Activated CD8-positive, alpha-beta T cell treated with anti-CD3 and anti-CD28 coated beads for 36 hours (primary cell): ENCODE measurements at regions not wholly inside any gene's neighbourhood (a gene's known extent, or its start where the extent isn't known, plus 50 kb on each side); places are given as distances from the start of the nearest gene placed in this dataset.

ENCODE experiments used
- ATAC-seq: fragments of 200-7000 bp; cut with Tn5 transposase; one replicate; pipeline ENCODE4 v1.10.0; 2021; ENCODE audit warnings: mild to moderate bottlenecking, moderate library complexity
- CTCF ChIA-PET: fragments of 350-600 bp; sonication (Branson Sonifier 250); formaldehyde crosslinking; loops from one replicate; lab custom pipeline; 2021; ENCODE audit warnings: antibody characterized with exemption; lab: Charles Lee
- POLR2A ChIA-PET: fragments of 350-600 bp; sonication (Branson Sonifier 250); formaldehyde crosslinking; loops from one replicate; lab custom pipeline; 2021; ENCODE audit warnings: antibody characterized with exemption; lab: Charles Lee
- DNase-seq: peaks from one replicate; pipeline ENCODE4 v3.0.0-alpha.2; 2020
- H3K27ac Mint-ChIP-seq: one replicate; pipeline ENCODE4 v1.8.0; 2021; ENCODE audit warnings: mild to moderate bottlenecking, mixed read lengths
- H3K27me3 Mint-ChIP-seq: one replicate; pipeline ENCODE4 v1.8.0; 2021; ENCODE audit warnings: mixed read lengths
- H3K36me3 Mint-ChIP-seq: one replicate; pipeline ENCODE4 v1.8.0; 2021; ENCODE audit warnings: low read depth, mixed read lengths
- H3K4me1 Mint-ChIP-seq: one replicate; pipeline ENCODE4 v1.8.0; 2021; ENCODE audit warnings: low read depth, mixed read lengths
- H3K4me3 Mint-ChIP-seq: one replicate; pipeline ENCODE4 v1.8.0; 2021; ENCODE audit warnings: mild to moderate bottlenecking, moderate library complexity, mixed read lengths
- H3K9me3 Mint-ChIP-seq: one replicate; pipeline ENCODE4 v1.8.0; 2021; ENCODE audit warnings: mixed read lengths
- CTCF ChIP-seq: fragments of 200-600 bp; IDR thresholded peaks from one replicate; pipeline ENCODE4 v1.8.0; 2022; ENCODE audit warnings: antibody characterized with exemption, mild to moderate bottlenecking
- intact Hi-C: fragments of 100-400 bp; cut with micrococcal nuclease; formaldehyde crosslinking; loops from one replicate; pipeline ENCODE4 v1.10.0; 2022

GRCh38 chr1:58905628-58906221, 121.9 kb upstream of the JUN start:
- no peak for TF ChIP-seq CTCF
- H3K4me1 Mint-ChIP-seq = peaks cover 11% of the 10 kb centered on the region
- no peaks in the 10 kb centered on the region for H3K9me3 Mint-ChIP-seq
- no peak overlapping the region for H3K4me3 Mint-ChIP-seq
- no peaks in the 10 kb centered on the region for H3K27me3 Mint-ChIP-seq
- intact Hi-C loops = no loop called here
- DNase-seq (no peak), ATAC-seq (no peak)
- H3K36me3 Mint-ChIP-seq = no peaks in the 10 kb centered on the region
- H3K27ac Mint-ChIP-seq = no peak overlapping the region
- POLR2A ChIA-PET = interaction anchor here (0.6 to 1.3 kb wide), 4 partner anchors 105 to 144 kb away, joined by 3 read pairs; partner anchors contain the start of gene JUN
- CTCF ChIA-PET = interaction anchor here (0.9 to 1.4 kb wide), 4 partner anchors 26 to 854 kb away, joined by 3 read pairs; no protein-coding TSS in a partner anchor

- no peak overlapping the region for H3K4me3 Mint-ChIP-seq
- ChIA-PET CTCF (interaction anchor here (1.3 kb wide), 1 partner anchor 125 kb away, joined by 3 read pairs; no protein-coding TSS in a partner anchor), POLR2A (interaction anchor here (1.4 kb wide), 2 partner anchors 11 to 124 kb away, joined by 3 to 5 read pairs; partner anchors contain the start of gene JUN)
- no peaks in the 10 kb centered on the region for H3K9me3 Mint-ChIP-seq
- intact Hi-C loops = no loop called here
- no peak overlapping the region for H3K27ac Mint-ChIP-seq
- H3K36me3 Mint-ChIP-seq = no peaks in the 10 kb centered on the region
- H3K27me3 Mint-ChIP-seq = no peaks in the 10 kb centered on the region
- ATAC-seq (no peak), DNase-seq (no peak)
- TF ChIP-seq CTCF = no peak
- H3K4me1 Mint-ChIP-seq = peaks cover 11% of the 10 kb centered on the region
These were observed 123.6 kb upstream of the JUN start for GRCh38 chr1:58907398-58907797.

GRCh38 chr1:58908561-58909560, 125.0 kb upstream of the JUN start:
- Mint-ChIP-seq H3K9me3 (no peaks in the 10 kb centered on the region), H3K27me3 (no peaks in the 10 kb centered on the region), H3K4me1 (peaks cover 5% of the 10 kb centered on the region), H3K4me3 (no peak overlapping the region), H3K27ac (no peak overlapping the region), H3K36me3 (no peaks in the 10 kb centered on the region)
- POLR2A ChIA-PET = interaction anchor here (1.4 kb wide), 2 partner anchors 10 to 125 kb away, joined by 3 to 5 read pairs; partner anchors contain the start of gene JUN
- CTCF ChIA-PET = no interaction called here
- no peak for TF ChIP-seq CTCF
- intact Hi-C loops = no loop called here
- ATAC-seq (no peak), DNase-seq (no peak)

GRCh38 chr1:58909914-58910681, 126.3 kb upstream of the JUN start:
- H3K4me3 Mint-ChIP-seq = no peak overlapping the region
- CTCF ChIA-PET = interaction anchor here (0.7 kb wide), 1 partner anchor 789 kb away, joined by 3 read pairs; no protein-coding TSS in a partner anchor
- ATAC-seq (no peak), DNase-seq (no peak)
- no peaks in the 10 kb centered on the region for H3K27me3 Mint-ChIP-seq
- H3K4me1 Mint-ChIP-seq = no peaks in the 10 kb centered on the region
- intact Hi-C loops = no loop called here
- TF ChIP-seq CTCF = no peak
- POLR2A ChIA-PET = no interaction called here
- no peaks in the 10 kb centered on the region for H3K36me3 Mint-ChIP-seq
- H3K27ac Mint-ChIP-seq = no peak overlapping the region
- H3K9me3 Mint-ChIP-seq = peaks cover 2% of the 10 kb centered on the region
